B cell (primary cell): ENCODE measurements at regions not wholly inside any gene's neighbourhood (a gene's known extent, or its start where the extent isn't known, plus 50 kb on each side); places are given as distances from the start of the nearest gene placed in this dataset.

ENCODE experiments used
- ATAC-seq: fragments of 200-7000 bp; cut with Tn5 transposase; one replicate; pipeline ENCODE4 v1.10.0; 2021; ENCODE audit warnings: low read depth, mild to moderate bottlenecking, moderate number of reproducible peaks, moderate library complexity
- CTCF ChIA-PET: fragments of 350-600 bp; sonication (Branson Sonifier 250); formaldehyde crosslinking; loops from one replicate; lab custom pipeline; 2021; ENCODE audit warnings: antibody characterized with exemption, inconsistent platforms; lab: Charles Lee
- POLR2A ChIA-PET: fragments of 350-600 bp; sonication (Branson Sonifier 250); formaldehyde crosslinking; loops from one replicate; lab custom pipeline; 2021; ENCODE audit warnings: antibody characterized with exemption; lab: Charles Lee
- DNase-seq: peaks from one replicate; pipeline ENCODE4 v3.0.0; 2013
- H2AFZ ChIP-seq: 2 replicates; pipeline ENCODE4 v1.6.1; 2012; ENCODE audit warnings: mild to moderate bottlenecking, low read depth, low read length; ENCODE audit not compliant: insufficient read depth, poor library complexity, severe bottlenecking
- H3K27ac ChIP-seq, 2 donors: 1 replicate in 1 of 2; 2 replicates in 1 of 2; pipeline ENCODE4 v1.5.1; 2012 to 2013; ENCODE audit warnings: low read length in 2 of 2, mild to moderate bottlenecking in 2 of 2, moderate library complexity in 1 of 2
- H3K27me3 ChIP-seq, 4 experiments: fragments of 200-600 bp in 1 of 4; sonication (generic) in 1 of 4; replicated peaks in 1 of 4; 1 replicate in 2 of 4; 2 replicates in 2 of 4; pipeline versions ENCODE4 v1.6.1 to v1.7.0; 2013 to 2016; ENCODE audit warnings: low read length in 3 of 4, mild to moderate bottlenecking in 2 of 4, mixed read lengths in 1 of 4, moderate library complexity in 1 of 4; ENCODE audit not compliant: insufficient read depth in 4 of 4, control insufficient read depth in 3 of 4; ENCODE audit errors: control extremely low read depth in 1 of 4
- H3K36me3 ChIP-seq, 2 experiments: replicated peaks in 1 of 2; 1 replicate in 1 of 2; 2 replicates in 1 of 2; pipeline versions ENCODE4 v1.6.1 to v1.7.1; 2013; ENCODE audit warnings: low read length in 1 of 2; ENCODE audit not compliant: insufficient read depth in 2 of 2, control insufficient read depth in 1 of 2; ENCODE audit errors: control extremely low read depth in 1 of 2, extremely low read depth in 1 of 2
- H3K4me1 ChIP-seq, 2 donors: fragments of 200-600 bp in 1 of 2; sonication (generic) in 1 of 2; 1 replicate in 1 of 2; 2 replicates in 1 of 2; pipeline versions ENCODE4 v1.5.1 to v1.6.1; 2013 to 2017; ENCODE audit warnings: low read length in 2 of 2; ENCODE audit not compliant: control insufficient read depth in 2 of 2, insufficient read depth in 2 of 2
- H3K4me2 ChIP-seq: replicated peaks from 2 replicates; pipeline ENCODE3; 2012; ENCODE audit warnings: mild to moderate bottlenecking, low read depth, low read length; ENCODE audit not compliant: poor library complexity, severe bottlenecking
- H3K4me3 ChIP-seq, 5 experiments: fragments of 200-600 bp in 1 of 5; sonication (generic) in 1 of 5; 1 replicate in 3 of 5; 2 replicates in 2 of 5; pipeline versions ENCODE4 v1.5.1 to v1.7.0; 2011 to 2016; ENCODE audit warnings: low read length in 4 of 5, mild to moderate bottlenecking in 4 of 5, low read depth in 2 of 5, control low read depth in 1 of 5, moderate library complexity in 1 of 5; ENCODE audit not compliant: insufficient read depth in 1 of 5; ENCODE audit errors: control extremely low read depth in 1 of 5, extremely low read depth in 1 of 5
- H3K79me2 ChIP-seq: fragments of 200-600 bp; sonication (generic); one replicate; pipeline ENCODE4 v1.6.0; 2016; ENCODE audit warnings: low read length; ENCODE audit not compliant: control insufficient read depth, insufficient read depth
- H3K9ac ChIP-seq: fragments of 200-600 bp; sonication (generic); 2 replicates; pipeline ENCODE4 v1.6.1; 2017; ENCODE audit warnings: mild to moderate bottlenecking, low read length, moderate library complexity
- H3K9me3 ChIP-seq, 3 donors: one replicate each; pipeline versions ENCODE4 v1.6.1 to v1.7.1; 2013; ENCODE audit warnings: low read length in 2 of 3; ENCODE audit not compliant: control insufficient read depth in 2 of 3, insufficient read depth in 1 of 3; ENCODE audit errors: control extremely low read depth in 1 of 3
- H4K20me1 ChIP-seq: 2 replicates; pipeline ENCODE4 v1.6.0; 2012; ENCODE audit warnings: mild to moderate bottlenecking, low read length; ENCODE audit not compliant: insufficient read depth, control insufficient read depth, poor library complexity, severe bottlenecking
- H3K27ac Mint-ChIP-seq: one replicate; pipeline ENCODE4 v1.8.0; 2021; ENCODE audit warnings: mixed read lengths
- H3K27me3 Mint-ChIP-seq: one replicate; pipeline ENCODE4 v1.8.0; 2021; ENCODE audit warnings: mixed read lengths
- H3K4me1 Mint-ChIP-seq: one replicate; pipeline ENCODE4 v1.8.0; 2021; ENCODE audit warnings: mixed read lengths
- H3K4me3 Mint-ChIP-seq: one replicate; pipeline ENCODE4 v1.8.0; 2021; ENCODE audit warnings: mixed read lengths
- H3K9me3 Mint-ChIP-seq: one replicate; pipeline ENCODE4 v1.8.0; 2022; ENCODE audit warnings: mixed read lengths; ENCODE audit not compliant: insufficient read depth
- EZH2 ChIP-seq: IDR thresholded peaks from 2 replicates; pipeline ENCODE4 v1.6.1; 2012; ENCODE audit warnings: borderline replicate concordance, low read depth, mild to moderate bottlenecking, moderate library complexity, low read length; ENCODE audit not compliant: insufficient read depth, poor library complexity, severe bottlenecking
- WGBS: methylation state at CpG from one replicate; pipeline ENCODE4 v1.1.5; 2013; ENCODE audit warnings: missing lambda C conversion rate; ENCODE audit not compliant: insufficient coverage; 5-methylcytosine and 5-hydroxymethylcytosine counted together
- intact Hi-C: fragments of 100-400 bp; cut with micrococcal nuclease; formaldehyde crosslinking; loops from one replicate; pipeline ENCODE4 v1.10.0; 2022
- TF ChIP-seq, protein P1 (sequence below): fragments of 200-600 bp; IDR thresholded peaks from one replicate; pipeline ENCODE4 v1.8.0; 2022; ENCODE audit warnings: antibody characterized with exemption, mild to moderate bottlenecking

- Histone ChIP-seq H3K79me2 (no peaks in the 10 kb centered on the region), H2AFZ (no peak overlapping the region), H3K9me3 (no peaks in the 10 kb centered on the region), H3K27me3 (no peaks in the 10 kb centered on the region), H3K4me3 (no peak overlapping the region), H3K36me3 (no peaks in the 10 kb centered on the region), H4K20me1 (no peaks in the 10 kb centered on the region), H3K27ac (no peak overlapping the region), H3K4me1 (no peaks in the 10 kb centered on the region), H3K4me2 (no peak overlapping the region), H3K9ac (no peak overlapping the region)
- TF ChIP-seq EZH2, result no peak
- TF ChIP-seq, protein P1, sequence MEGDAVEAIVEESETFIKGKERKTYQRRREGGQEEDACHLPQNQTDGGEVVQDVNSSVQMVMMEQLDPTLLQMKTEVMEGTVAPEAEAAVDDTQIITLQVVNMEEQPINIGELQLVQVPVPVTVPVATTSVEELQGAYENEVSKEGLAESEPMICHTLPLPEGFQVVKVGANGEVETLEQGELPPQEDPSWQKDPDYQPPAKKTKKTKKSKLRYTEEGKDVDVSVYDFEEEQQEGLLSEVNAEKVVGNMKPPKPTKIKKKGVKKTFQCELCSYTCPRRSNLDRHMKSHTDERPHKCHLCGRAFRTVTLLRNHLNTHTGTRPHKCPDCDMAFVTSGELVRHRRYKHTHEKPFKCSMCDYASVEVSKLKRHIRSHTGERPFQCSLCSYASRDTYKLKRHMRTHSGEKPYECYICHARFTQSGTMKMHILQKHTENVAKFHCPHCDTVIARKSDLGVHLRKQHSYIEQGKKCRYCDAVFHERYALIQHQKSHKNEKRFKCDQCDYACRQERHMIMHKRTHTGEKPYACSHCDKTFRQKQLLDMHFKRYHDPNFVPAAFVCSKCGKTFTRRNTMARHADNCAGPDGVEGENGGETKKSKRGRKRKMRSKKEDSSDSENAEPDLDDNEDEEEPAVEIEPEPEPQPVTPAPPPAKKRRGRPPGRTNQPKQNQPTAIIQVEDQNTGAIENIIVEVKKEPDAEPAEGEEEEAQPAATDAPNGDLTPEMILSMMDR, result no peak
- ChIA-PET CTCF (interaction anchor here (0.6 kb wide), 1 partner anchor 107 kb away, joined by 3 read pairs; no protein-coding TSS in a partner anchor), POLR2A (no interaction called here)
- Mint-ChIP-seq H3K4me1 (no peaks in the 10 kb centered on the region), H3K27me3 (no peaks in the 10 kb centered on the region), H3K9me3 (no peaks in the 10 kb centered on the region), H3K27ac (no peak overlapping the region), H3K4me3 (no peak overlapping the region)
- intact Hi-C loops, result no loop called here
- ATAC-seq, result no peak
- WGBS, result no CpG with 5 or more reads among the region's 2 CpGs
- DNase-seq, result no peak
Observed at GRCh38 chr18:75762758-75763157, 335.3 kb upstream of the SMIM21 start.

GRCh38 chr18:75760208-75760607, 332.7 kb upstream of the SMIM21 start:
- Mint-ChIP-seq H3K9me3 (no peaks in the 10 kb centered on the region), H3K4me3 (no peak overlapping the region), H3K4me1 (no peaks in the 10 kb centered on the region), H3K27me3 (no peaks in the 10 kb centered on the region), H3K27ac (no peak overlapping the region)
- WGBS, result no CpG with 5 or more reads among the region's 1 CpG
- H3K27me3 ChIP-seq, result no peaks in the 10 kb centered on the region
- no peaks in the 10 kb centered on the region for H3K9me3 ChIP-seq
- no peak overlapping the region for H3K4me3 ChIP-seq
- no peaks in the 10 kb centered on the region for H3K4me1 ChIP-seq
- no peaks in the 10 kb centered on the region for H3K36me3 ChIP-seq
- DNase-seq (no peak), ATAC-seq (no peak)
- H3K27ac ChIP-seq, result no peak overlapping the region
- no peaks in the 10 kb centered on the region for H3K79me2 ChIP-seq
- TF ChIP-seq, protein P1, result no peak
- no peak for TF ChIP-seq EZH2
- no peak overlapping the region for H3K4me2 ChIP-seq
- intact Hi-C loops, result no loop called here
- no peaks in the 10 kb centered on the region for H4K20me1 ChIP-seq
- CTCF ChIA-PET, result no interaction called here
- H3K9ac ChIP-seq, result no peak overlapping the region
- POLR2A ChIA-PET, result no interaction called here
- H2AFZ ChIP-seq, result no peak overlapping the region
